Natural killer cell (primary cell): ENCODE measurements at regions not wholly inside any gene's neighbourhood (a gene's known extent, or its start where the extent isn't known, plus 50 kb on each side); places are given as distances from the start of the nearest gene placed in this dataset.

ENCODE experiments used
- ATAC-seq, 3 donors: fragments of 150-1000 bp in 2 of 3; fragments of 200-7000 bp in 1 of 3; cut with Tn5 transposase; 1 replicate in 1 of 3; 2 replicates in 2 of 3; pipeline ENCODE4 v1.10.0; 2021; ENCODE audit warnings: mild to moderate bottlenecking in 2 of 3, moderate library complexity in 2 of 3
- DNase-seq, 2 donors: peaks; one replicate each; pipeline versions ENCODE4 v3.0.0 to v3.0.0-alpha.2; 2013 to 2021; ENCODE audit warnings: mixed read lengths in 1 of 2
- H3K27ac ChIP-seq: one replicate; pipeline ENCODE4 v1.5.1; 2013; ENCODE audit warnings: mild to moderate bottlenecking, low read length
- H3K27me3 ChIP-seq: one replicate; pipeline ENCODE4 v1.6.1; 2013; ENCODE audit warnings: low read length; ENCODE audit not compliant: control insufficient read depth, insufficient read depth
- H3K36me3 ChIP-seq: one replicate; pipeline ENCODE4 v1.6.1; 2013; ENCODE audit warnings: low read length; ENCODE audit not compliant: control insufficient read depth, insufficient read depth
- H3K4me1 ChIP-seq: one replicate; pipeline ENCODE4 v1.6.1; 2013; ENCODE audit warnings: low read length; ENCODE audit not compliant: control insufficient read depth, insufficient read depth
- H3K4me3 ChIP-seq: one replicate; pipeline ENCODE4 v1.5.1; 2013; ENCODE audit warnings: low read length
- H3K9me3 ChIP-seq: one replicate; pipeline ENCODE4 v1.6.1; 2013; ENCODE audit warnings: low read length; ENCODE audit not compliant: control insufficient read depth, insufficient read depth
- H3K27ac Mint-ChIP-seq, 2 donors: one replicate each; pipeline ENCODE4 v1.8.0; 2022; ENCODE audit warnings: mild to moderate bottlenecking in 2 of 2, mixed read lengths in 2 of 2, moderate library complexity in 1 of 2
- H3K27me3 Mint-ChIP-seq, 2 donors: one replicate each; pipeline ENCODE4 v1.8.0; 2022; ENCODE audit warnings: low read depth in 2 of 2, mixed read lengths in 2 of 2
- H3K36me3 Mint-ChIP-seq: one replicate; pipeline ENCODE4 v1.8.0; 2022; ENCODE audit warnings: mixed read lengths
- H3K4me1 Mint-ChIP-seq, 2 donors: one replicate each; pipeline ENCODE4 v1.8.0; 2022; ENCODE audit warnings: mixed read lengths in 2 of 2
- H3K4me3 Mint-ChIP-seq: one replicate; pipeline ENCODE4 v1.8.0; 2022; ENCODE audit warnings: mild to moderate bottlenecking, moderate library complexity, mixed read lengths
- H3K9me3 Mint-ChIP-seq, 2 donors: one replicate each; pipeline ENCODE4 v1.8.0; 2022; ENCODE audit warnings: mixed read lengths in 2 of 2
- CTCF ChIP-seq: fragments of 200-600 bp; IDR thresholded peaks from one replicate; pipeline ENCODE4 v1.8.0; 2022; ENCODE audit warnings: antibody characterized with exemption
- WGBS: methylation state at CpG from one replicate; pipeline ENCODE4 v1.1.7; 2013; ENCODE audit warnings: missing lambda C conversion rate; ENCODE audit not compliant: insufficient coverage; 5-methylcytosine and 5-hydroxymethylcytosine counted together
- intact Hi-C: fragments of 100-400 bp; cut with micrococcal nuclease; formaldehyde crosslinking; loops from one replicate; pipeline ENCODE4 v1.14.2; 2022

GRCh38 chr6:115765966-115766365 lies 294.7 kb downstream of the FRK start:
- Histone ChIP-seq H3K9me3 (no peaks in the 10 kb centered on the region), H3K36me3 (no peaks in the 10 kb centered on the region), H3K27ac (no peak overlapping the region), H3K4me1 (no peaks in the 10 kb centered on the region), H3K27me3 (no peaks in the 10 kb centered on the region), H3K4me3 (no peak overlapping the region)
- H3K27ac Mint-ChIP-seq, result no peak overlapping the region
- H3K9me3 Mint-ChIP-seq, result peaks cover 8 to 10% of the 10 kb centered on the region in 2 donors
- TF ChIP-seq CTCF, result no peak
- ATAC-seq (no peak), DNase-seq (no peak)
- no peaks in the 10 kb centered on the region for H3K27me3 Mint-ChIP-seq
- H3K4me1 Mint-ChIP-seq, result no peaks in the 10 kb centered on the region
- intact Hi-C loops, result no loop called here
- WGBS, result 87% methylated on average over 2 of the region's 4 CpGs
- H3K36me3 Mint-ChIP-seq, result no peaks in the 10 kb centered on the region
- no peak overlapping the region for H3K4me3 Mint-ChIP-seq

GRCh38 chr6:115759051-115759450 lies 301.6 kb downstream of the FRK start:
- H3K9me3 Mint-ChIP-seq, result peaks cover 12 to 26% of the 10 kb centered on the region in 2 donors
- Histone ChIP-seq H3K36me3 (no peaks in the 10 kb centered on the region), H3K4me3 (no peak overlapping the region), H3K9me3 (no peaks in the 10 kb centered on the region), H3K4me1 (no peaks in the 10 kb centered on the region), H3K27ac (no peak overlapping the region), H3K27me3 (no peaks in the 10 kb centered on the region)
- WGBS, result 87% methylated on average over 3 of the region's 3 CpGs
- no peak overlapping the region for H3K27ac Mint-ChIP-seq
- no peak overlapping the region for H3K4me3 Mint-ChIP-seq
- H3K36me3 Mint-ChIP-seq, result no peaks in the 10 kb centered on the region
- DNase-seq, result no peak
- no peak for TF ChIP-seq CTCF
- no peaks in the 10 kb centered on the region for H3K4me1 Mint-ChIP-seq
- ATAC-seq, result no peak
- intact Hi-C loops, result no loop called here
- H3K27me3 Mint-ChIP-seq, result no peaks in the 10 kb centered on the region

- Mint-ChIP-seq H3K4me1 (no peaks in the 10 kb centered on the region), H3K9me3 (peaks cover 9 to 25% of the 10 kb centered on the region in 2 donors), H3K27me3 (no peaks in the 10 kb centered on the region), H3K27ac (no peak overlapping the region), H3K4me3 (no peak overlapping the region), H3K36me3 (no peaks in the 10 kb centered on the region)
- no peak for DNase-seq
- no peak for ATAC-seq
- 67% methylated on average over 1 of the region's 1 CpG for WGBS
- no peaks in the 10 kb centered on the region for H3K9me3 ChIP-seq
- TF ChIP-seq CTCF, result no peak
- H3K36me3 ChIP-seq, result no peaks in the 10 kb centered on the region
- no peak overlapping the region for H3K4me3 ChIP-seq
- H3K4me1 ChIP-seq, result no peaks in the 10 kb centered on the region
- intact Hi-C loops, result no loop called here
- H3K27me3 ChIP-seq, result no peaks in the 10 kb centered on the region
- H3K27ac ChIP-seq, result no peak overlapping the region
Measured at GRCh38 chr6:115753446-115753845, 307.2 kb downstream of the FRK start.

- H3K36me3 Mint-ChIP-seq, result no peaks in the 10 kb centered on the region
- H3K27ac ChIP-seq, result no peak overlapping the region
- no peaks in the 10 kb centered on the region for H3K27me3 Mint-ChIP-seq
- no peaks in the 10 kb centered on the region for H3K4me1 ChIP-seq
- no peak overlapping the region for H3K4me3 ChIP-seq
- intact Hi-C loops, result no loop called here
- no peak for DNase-seq
- H3K9me3 ChIP-seq, result no peaks in the 10 kb centered on the region
- H3K9me3 Mint-ChIP-seq, result peaks cover 8 to 18% of the 10 kb centered on the region in 2 donors
- no peaks in the 10 kb centered on the region for H3K27me3 ChIP-seq
- no peak overlapping the region for H3K4me3 Mint-ChIP-seq
- no peaks in the 10 kb centered on the region for H3K4me1 Mint-ChIP-seq
- no peak for TF ChIP-seq CTCF
- 91% methylated on average over 4 of the region's 5 CpGs for WGBS
- no peak for ATAC-seq
- no peaks in the 10 kb centered on the region for H3K36me3 ChIP-seq
- no peak overlapping the region for H3K27ac Mint-ChIP-seq
Measured at GRCh38 chr6:115750946-115751345, 309.7 kb downstream of the FRK start.
